Anterior cingulate cortex (tissue), 58 donors: ENCODE measurements at regions not wholly inside any gene's neighbourhood (a gene's known extent, or its start where the extent isn't known, plus 50 kb on each side); places are given as distances from the start of the nearest gene placed in this dataset.
"Not testable (repeated sequence)": the region's sequence is repeated elsewhere in the genome, so short reads cannot be mapped to it uniquely, and the experiment has no call there.

ENCODE experiments used
- DNase-seq, 58 donors: peaks; one replicate each; lab custom pipeline; 2025; lab: John Stamatoyannopoulos, UW

DNA sequence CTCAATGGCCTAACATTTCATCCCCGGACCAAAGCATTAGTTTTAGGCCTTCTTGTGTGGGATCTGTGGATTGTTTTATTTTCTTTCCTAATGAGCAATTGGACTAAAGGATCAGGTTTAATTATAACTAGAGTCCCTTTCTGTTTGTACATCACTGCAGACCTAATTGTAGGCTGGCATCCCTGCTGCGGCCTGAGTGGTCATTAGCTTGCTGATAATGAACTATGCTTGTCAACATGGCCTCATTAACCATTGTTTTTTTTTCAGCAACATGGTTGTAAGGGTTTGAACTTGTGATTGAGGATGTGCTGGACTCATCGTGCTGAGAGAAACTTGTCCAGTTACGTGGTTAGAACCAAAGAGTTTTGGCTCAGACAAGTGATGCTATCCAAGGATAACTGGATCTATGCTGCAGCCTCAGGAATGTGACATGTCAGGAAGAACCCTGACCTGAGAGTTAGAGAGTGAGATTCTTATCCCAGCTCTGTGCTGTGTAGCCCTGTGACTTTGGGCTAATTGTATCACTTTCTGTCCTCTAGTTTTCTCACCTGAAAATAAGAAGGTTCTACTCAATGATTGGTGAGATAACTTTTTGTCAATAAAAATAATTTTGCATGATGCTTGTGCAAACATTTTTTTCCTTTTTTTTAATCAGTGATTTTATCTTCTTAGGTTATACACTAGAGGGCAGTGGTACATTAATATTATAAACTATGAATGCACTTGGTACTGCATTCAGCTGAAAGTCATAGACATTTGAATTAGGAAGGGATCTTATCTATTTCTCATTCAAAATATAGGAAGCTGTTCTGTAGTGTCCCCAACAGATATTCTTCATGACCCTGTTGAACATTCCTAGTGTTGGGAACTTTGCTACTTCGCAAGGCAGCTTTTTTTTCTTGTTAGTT, 140.9 kb downstream of the RNF144B start:
- peak in 2 of 58 donors; percentile 1 to 6 for DNase-seq

DNA sequence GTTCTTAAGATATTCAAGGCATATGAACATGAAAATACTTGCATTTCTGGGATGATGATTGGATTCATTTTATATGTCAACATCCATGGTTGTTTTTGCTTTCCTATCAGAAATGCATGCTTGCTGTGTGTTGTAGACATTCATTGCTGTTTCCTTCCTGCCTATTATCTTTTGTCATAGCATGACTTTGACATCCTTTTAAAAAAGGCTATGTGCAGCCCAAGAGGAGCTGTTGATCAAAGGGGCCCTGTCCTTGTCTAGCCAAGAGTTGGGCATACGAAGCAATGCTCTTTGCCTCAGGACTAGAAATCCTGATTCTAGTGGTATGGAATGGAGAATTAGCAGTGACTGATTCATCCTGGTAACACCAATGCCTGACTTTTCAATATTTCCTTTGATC, 143.1 kb downstream of the RNF144B start:
- DNase-seq: no peak

DNA sequence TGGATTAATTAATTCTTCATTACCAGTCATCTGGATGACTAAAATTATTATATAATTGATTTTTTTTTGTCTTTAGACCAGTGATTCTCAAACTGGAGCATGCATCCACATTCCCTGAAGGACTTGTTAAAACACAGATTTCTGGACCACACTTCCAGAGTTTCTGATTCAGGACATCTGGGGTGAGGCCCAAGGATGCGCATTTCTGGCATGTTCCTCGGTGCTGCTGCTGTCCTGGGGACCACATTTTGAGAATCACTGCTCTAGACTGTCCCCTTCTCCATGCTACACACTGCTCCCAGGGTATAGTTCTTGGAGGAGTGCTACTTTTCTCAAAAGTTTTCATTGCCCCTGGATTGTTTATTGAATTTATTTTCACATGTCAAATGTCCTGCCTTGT, 145.0 kb downstream of the RNF144B start:
- no peak for DNase-seq

DNA sequence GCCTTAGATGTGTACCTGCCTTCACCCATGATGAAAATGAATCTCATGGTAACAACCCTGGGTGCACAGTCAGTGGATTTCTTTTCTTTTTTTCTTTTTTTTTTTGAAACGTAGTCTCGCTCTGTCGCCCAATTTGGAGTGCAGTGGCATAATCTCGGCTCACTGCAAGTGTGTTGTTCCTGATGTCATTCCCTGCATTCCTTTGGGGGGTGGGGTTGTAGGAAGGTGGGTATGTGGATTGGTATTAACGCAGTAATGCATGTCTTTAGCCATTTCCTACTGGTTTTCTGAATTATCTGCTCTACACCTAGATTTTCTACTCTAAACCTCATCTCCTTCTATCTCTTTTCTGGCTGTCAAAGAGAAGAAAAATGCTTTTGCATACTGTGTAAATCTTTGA, 146.6 kb downstream of the RNF144B start:
- DNase-seq: no peak

DNA sequence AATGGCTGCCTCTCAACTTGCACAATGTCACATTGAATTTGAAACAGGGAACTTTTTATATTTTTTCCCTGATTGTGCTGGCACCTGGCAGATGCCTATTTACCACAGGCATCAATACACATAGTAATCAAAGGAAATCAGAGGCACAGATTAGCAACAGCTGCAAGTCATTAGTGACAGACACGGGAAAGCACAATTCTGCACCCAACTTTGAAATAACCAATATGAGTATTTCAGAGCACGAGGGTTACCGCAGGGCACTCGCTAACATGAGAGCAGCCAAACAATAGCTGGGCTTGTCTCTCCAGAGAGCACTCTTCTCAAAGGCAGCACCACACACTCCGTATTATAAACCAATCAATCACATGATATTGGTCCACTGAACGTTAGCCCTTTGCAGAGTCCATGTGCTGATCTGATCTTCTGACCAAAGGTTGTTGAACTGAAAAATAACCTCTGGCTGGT, 149.5 kb downstream of the RNF144B start:
- peak in 11 of 58 donors; percentile 1 to 22 (median 3) for DNase-seq

DNA sequence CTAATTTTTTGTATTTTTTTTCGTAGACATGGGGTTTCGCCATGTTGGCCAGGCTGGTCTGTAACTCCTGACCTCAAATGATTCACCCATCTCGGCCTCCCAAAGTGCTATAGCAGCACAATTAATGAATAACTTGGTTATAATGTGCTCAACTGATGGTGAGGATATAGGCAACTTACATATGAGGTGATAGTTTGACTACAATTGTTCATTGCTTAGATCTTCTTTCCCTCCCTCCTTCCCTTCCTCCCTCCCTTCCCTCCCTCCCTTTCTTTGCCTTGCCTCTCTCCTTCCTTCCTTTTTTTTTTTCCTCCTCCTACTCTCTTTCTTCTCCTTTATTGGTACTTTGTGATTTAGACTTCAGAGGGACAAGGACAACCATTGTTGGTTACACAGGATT, 151.2 kb downstream of the RNF144B start:
- no peak for DNase-seq

DNA sequence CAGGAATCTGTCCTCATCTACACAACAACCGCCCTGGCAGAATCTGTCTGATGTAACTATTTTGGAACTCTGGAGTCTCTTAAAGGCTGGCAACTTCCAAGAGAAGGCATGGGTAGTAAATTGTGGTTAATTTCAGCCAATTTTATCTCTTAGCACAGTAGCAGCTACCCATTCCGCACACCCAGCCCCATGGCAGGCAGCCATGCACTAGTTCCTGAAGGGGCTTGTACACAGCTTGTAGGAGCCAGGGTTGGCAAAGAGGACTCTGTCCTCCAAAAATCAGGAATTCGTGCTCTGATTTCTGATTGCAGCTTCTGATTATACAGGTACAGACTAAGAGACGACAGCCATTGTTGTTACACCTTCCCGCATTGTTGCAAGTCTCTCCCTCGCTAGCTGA, 155.9 kb downstream of the RNF144B start:
- DNase-seq: no peak

DNA sequence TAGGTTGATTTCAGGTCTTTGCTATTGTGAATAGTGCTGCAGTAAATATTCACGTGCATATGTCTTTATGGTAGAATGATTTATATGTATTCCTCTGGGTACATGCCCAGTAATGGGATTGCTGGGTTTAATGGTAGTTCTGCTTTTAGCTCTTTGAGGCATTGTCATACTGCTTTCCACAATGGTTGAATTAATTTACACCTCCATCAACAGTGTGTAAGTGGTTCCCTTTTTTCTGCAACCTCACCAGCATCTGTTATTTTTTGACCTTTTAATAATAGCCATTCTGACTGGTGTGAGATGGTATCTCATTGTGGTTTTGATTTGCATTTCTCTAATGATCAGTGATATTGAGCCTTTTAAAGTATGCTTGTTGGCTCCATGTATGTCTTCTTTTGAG, 158.0 kb downstream of the RNF144B start:
- DNase-seq: not testable (repeated sequence)

DNA sequence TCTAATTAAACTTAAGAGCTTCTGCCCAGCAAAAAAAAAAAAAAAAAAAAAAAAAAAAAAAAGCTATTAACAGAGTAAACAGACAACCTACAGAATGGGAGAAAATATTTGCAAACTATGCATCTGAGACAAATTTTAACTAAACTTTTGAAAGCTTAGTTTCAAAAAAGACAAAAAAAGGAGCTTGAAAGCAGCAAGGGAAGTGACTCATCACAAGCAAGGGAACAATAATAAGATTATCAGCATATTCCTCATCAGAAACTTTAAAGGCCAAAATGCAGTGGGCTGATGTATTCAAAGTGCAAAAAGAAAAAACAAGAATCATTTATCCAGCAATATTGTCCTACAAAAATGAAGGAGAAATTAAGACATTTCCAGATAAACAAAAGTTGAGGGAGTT, 158.6 kb downstream of the RNF144B start:
- DNase-seq: no peak

DNA sequence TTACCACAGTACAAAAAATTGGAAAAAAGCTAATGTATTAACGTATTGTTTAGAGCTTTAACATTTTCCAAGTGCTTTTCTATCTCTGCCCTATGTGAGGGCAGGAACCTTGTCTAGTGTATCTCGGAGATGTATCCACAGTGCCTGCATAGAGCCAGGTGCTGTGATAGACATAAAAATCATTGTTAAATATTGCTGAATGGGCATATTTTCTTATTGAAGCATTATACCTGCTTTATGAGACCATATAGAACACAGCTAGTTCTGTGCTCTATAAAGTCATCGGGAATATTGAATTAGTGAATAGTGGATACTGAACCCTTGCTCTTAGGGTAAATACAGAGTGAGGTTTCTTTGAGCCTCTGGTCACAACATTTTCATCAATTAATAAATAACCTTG, 163.0 kb downstream of the RNF144B start:
- no peak for DNase-seq

DNA sequence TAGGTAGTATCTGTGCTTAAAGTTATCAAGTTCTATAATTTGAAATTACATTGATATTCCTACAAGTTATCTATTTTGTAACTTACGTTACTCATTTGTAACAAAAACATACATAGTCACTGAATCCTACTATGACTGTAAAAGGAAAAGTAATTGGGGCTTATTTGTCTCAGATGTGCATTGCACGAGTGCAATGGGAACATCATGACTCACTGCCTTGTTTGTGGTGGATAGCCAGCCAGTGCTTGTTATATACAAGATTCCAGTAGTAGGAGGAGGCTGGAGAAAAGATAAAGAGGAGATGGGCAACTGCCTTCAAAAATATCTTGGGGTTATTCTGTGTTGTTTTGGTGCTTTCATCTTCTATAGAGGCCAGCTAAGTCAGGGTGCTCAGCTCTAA, 164.1 kb downstream of the RNF144B start:
- DNase-seq: no peak

DNA sequence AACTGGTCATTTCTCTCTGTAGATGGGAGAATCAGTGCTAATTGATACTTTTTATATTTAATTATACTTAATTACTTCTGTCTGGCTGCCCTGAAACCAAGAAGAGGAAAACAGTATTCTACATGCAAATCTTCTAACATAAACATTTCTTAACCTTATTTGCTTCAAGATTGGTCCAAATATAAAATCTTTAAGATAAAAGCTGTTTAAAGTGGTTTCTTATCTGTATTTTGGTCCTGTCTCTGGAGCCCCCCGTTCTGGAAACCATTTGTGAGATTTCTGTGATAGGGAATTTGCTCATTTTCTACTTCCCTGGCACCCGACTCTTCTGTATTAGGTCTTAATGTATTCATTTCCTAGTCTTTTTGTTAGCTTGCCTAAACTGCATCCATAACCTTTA, 168.6 kb downstream of the RNF144B start:
- no peak for DNase-seq

DNA sequence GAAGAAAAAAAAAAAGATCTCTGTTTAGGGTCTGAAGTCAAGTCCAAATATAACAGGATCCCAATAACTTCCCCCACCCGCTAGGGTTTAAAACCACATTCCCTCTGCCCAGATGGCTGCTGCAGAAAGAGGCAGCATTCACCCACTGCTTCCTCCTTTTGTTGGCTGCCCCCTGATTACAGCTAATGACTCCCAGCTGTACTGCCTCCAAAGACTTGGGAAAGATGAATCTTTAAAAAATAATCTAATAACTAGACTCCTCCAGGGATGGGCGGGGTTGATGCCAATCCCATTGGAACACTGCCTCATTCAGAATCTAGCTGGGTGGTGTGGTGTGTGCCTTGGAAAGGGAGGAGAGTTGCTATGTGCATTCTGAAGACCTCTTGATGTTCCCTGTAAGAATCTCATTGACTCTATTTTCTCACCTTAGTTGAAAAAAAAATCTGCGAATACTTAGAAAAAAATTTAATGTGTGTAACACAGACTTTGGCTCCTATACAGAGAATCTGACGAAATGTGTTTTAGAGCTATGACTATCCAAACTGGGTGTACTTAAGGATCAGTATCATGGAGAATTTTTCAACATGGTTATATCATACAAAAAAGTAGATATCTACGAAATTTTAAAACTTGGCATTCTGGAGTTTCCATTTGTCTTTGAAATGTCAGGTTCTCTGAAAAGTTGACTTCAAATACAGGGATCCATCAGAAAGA, 174.0 kb downstream of the RNF144B start:
- DNase-seq: no peak

DNA sequence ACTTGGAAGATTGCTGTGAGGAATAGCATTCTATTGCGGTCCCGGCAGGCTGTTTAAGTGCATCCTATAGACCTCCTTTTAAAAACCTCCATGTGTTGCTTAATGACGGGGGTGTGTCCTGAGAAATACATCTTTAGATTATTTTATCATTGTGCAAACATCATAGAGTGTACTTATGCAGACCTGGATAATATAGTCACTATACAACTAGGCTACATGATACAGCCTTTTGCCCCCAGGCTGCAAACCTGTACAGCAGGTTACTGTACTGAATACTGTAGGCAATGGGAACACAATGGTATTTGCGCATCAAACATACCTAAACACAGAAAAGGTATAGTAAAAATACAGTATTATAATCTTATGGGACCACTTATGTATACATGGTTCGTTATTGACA, 175.6 kb downstream of the RNF144B start:
- DNase-seq: no peak

DNA sequence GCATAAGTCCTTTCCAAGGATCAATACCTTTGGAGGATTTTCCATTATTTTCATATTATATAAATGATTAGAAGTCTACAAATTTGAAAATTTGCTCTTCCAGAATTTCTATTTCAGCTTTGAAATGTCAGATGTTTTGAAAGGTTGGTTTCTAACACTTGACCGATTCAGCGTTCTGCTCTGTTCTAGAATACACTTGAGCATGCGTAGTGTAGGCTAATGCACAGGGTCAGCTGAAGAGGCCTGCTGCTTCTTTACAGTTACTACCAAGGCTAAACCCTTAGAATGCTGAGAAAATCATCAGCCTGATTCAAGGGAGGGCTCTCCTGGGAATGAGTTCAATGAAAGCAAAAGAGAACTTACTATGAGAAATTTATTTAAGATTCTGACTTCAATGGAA, 177.6 kb downstream of the RNF144B start:
- no peak for DNase-seq

DNA sequence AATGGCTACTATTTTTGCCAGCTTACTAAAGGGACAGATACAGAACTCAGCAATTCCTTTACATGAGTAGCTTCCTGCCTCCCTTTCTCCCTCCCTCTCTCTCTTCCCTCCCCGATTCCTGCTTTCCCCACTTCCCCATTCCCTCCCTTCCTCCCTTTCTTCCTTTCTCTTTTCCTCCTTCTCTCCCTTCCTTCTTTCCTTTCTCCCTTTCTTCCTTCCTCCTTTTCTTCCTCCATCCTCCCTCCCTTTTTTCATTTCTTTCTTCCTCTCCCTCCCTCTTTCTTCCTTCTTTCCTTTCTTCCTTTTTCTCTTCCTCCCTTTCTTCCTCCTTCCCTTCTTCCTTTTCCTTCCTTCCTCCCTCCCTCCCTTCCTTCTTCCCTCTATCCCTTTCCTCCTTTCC, 178.1 kb downstream of the RNF144B start:
- DNase-seq: no peak

DNA sequence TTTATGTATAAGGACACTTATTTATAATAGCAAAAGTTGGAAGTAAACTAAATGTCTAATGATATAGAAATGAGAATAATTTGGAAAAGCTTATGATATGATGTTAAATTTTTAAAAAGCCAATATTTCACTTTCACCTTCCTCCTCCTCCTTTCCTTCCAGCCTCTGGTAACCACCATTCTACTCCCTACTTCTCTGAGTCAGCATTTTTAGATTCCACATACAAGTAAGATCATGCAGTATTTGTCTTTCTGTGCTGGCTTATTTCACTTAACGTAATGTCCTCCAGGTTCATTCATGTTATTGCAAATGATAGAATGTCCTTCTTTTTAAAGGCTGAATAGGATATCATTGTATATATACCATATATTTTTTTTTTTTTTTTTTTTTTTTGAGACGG, 180.2 kb downstream of the RNF144B start:
- DNase-seq: no peak

DNA sequence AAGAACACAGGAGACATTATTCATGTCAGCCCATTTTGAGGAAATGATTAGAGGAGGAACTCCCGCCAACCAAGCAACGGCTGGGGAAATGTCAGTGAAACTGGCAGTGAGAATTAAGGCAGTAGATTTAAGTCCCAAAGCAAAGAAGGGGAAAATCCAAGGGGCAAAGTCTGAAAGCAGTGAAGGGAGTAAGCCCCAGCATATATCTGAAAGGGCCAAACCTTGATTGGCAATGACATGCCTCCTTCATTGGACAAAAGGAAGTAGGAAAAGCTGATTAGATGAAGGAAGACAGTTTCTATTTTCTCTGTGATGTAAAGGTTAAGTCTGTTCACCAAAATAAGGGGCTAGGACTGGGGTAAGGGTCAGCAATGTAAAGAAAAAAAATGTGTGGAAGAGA, 190.3 kb downstream of the RNF144B start:
- no peak for DNase-seq

DNA sequence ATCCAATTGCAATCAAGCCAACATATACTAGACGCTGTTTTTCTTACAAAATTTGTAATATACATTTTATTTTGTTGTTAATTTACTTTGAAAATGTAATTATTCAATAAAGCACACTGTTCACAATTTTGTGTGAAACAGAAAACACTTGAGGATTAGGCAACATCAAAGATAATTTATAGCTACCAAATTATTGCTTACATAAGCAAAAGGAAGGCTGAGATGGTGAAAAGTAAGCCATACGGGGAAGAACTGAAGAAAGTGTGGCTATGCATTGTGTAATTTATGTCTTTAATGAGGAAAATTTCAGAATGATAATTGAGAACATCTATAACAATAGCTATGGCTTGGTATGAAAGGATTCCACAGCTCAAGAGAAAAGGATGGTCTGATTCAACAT, 192.0 kb downstream of the RNF144B start:
- DNase-seq: no peak

DNA sequence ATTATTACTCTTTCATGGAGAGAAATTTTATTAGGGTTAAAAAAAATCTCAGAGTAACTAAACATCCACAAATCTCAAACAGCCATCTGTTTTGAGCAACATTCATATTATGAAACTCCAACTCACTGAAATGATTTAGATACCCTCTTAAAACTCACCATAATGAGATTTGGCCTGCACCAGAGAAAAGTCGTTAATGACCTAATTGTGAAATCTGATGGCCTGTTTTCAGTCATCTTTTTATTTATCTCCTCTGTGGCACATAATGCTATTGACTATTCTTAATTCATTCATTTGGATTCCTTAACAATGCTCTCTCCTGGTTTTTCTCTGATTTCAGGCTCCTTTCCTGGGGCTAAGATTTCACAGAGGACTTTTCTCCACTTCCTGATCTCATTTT, 192.7 kb downstream of the RNF144B start:
- DNase-seq: no peak

DNA sequence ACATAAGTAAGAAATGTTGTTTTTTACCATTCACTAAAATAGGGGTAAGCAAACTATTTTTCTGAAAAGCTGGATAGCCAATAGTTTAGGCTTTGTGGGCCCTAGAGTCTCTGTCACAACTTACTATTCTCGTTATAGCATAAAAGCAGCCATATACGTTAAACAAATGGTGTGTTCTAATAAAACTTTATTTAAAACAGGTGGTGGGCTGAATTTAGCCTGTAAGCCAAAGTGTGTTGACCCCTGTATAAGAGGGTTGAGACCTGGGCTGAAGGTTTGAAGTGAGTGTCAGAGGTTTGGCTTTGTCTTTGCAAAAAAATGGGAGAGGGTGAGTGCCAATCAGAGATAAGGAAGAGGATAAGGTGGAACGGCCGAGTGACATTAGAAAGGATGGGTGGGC, 197.2 kb downstream of the RNF144B start:
- DNase-seq: no peak

DNA sequence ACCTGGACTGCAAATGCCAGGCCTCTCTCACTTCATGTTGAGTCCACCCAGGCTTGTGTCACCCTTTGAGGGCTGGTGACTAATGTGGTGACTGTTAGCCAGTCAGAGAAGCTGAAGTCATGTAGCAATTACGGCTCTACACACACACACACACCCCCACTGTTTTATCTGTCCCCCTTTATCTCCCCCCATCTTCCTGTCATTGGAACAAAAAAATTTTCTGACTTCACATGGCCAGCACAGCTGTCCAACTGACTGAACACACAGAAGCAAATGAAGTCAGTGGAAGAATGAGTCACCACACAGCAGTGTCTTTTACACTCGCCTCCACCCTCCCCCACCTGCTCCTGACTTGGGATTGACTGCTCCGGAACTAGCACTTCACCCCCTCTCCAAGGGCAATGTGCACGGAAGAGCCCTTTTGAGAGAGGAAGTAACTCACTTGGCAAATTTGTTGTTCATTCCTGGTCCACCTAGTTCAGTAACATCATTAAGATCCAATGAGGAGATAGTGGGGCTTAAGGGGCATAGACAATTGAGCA, 198.0 kb downstream of the RNF144B start:
- DNase-seq: peak in 18 of 58 donors; percentile 1 to 49 (median 7)
